ENCODE measurements at regions not wholly inside any gene's neighbourhood (a gene's known extent, or its start where the extent isn't known, plus 50 kb on each side); places are given as distances from the start of the nearest gene placed in this dataset.

DNA sequence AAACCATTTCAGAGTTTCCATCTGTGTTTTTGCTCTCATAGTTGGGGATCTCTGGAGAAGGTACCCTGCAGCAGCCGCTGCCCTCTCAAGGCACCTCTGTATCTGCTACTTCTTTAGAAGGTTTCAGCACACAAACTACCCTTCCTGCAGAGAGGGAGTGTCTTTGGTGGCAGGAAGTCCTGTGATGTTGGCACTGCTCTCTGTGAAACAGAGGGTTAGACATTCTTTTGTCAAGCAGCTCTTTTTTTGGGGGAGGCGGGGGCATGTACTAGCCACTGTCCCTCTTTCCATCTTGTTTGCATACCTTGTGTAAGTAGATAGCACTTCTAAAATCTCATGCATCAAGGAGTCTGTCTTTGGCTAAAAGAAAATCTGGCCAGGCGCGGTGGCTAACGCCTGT is 352.6 kb downstream of the BMP4 start:
- Histone ChIP-seq H3K4me1 (ENCODE audit: control insufficient read depth, insufficient read depth, low read length) (peaks cover 14% of the 10 kb centered on the region), H3K36me3 (ENCODE audit: control insufficient read depth, insufficient read depth, low read length) (no peaks in the 10 kb centered on the region), H3K27ac (ENCODE audit: low read depth, low read length) (no peak overlapping the region), H3K9me3 (ENCODE audit: control insufficient read depth, low read length) (no peaks in the 10 kb centered on the region), H3K4me3 (ENCODE audit: low read length) (no peak overlapping the region), H3K9ac (ENCODE audit: extremely low read depth, low read length, poor library complexity, severe bottlenecking) (no peak overlapping the region), H3K27me3 (ENCODE audit: control insufficient read depth, insufficient read depth, low read length, poor library complexity, severe bottlenecking) (no peaks in the 10 kb centered on the region)
- 96 to 97% methylated on average over 3 to 5 of the region's 5 CpGs for WGBS, 2 experiments (ENCODE audit: insufficient coverage in 1 of 2, insufficient read length in 1 of 2)
- no peak for TF ChIP-seq CTCF (conservative IDR thresholded peaks at IDR 0.05)
- no peaks in the 10 kb centered on the region for H3K27me3 Mint-ChIP-seq (ENCODE audit: insufficient read depth)
- H3K9me3 Mint-ChIP-seq = no peaks in the 10 kb centered on the region
- no peak overlapping the region for H3K4me3 Mint-ChIP-seq
- no peak overlapping the region for H3K27ac Mint-ChIP-seq
- H3K4me1 Mint-ChIP-seq = peaks cover 24% of the 10 kb centered on the region
- no peak for DNase-seq
- no peaks in the 10 kb centered on the region for H3K36me3 Mint-ChIP-seq (ENCODE audit: low read depth)

GRCh38 chr14:53601409-53601808 is 355.2 kb downstream of the BMP4 start:
- no peaks in the 10 kb centered on the region for H3K27me3 Mint-ChIP-seq (ENCODE audit: insufficient read depth)
- H3K4me3 ChIP-seq (ENCODE audit: low read length) = no peak overlapping the region
- no peak overlapping the region for H3K27ac ChIP-seq (ENCODE audit: low read depth, low read length)
- no peak overlapping the region for H3K27ac Mint-ChIP-seq
- no peak for TF ChIP-seq CTCF (conservative IDR thresholded peaks at IDR 0.05)
- H3K9ac ChIP-seq (ENCODE audit: extremely low read depth, low read length, poor library complexity, severe bottlenecking) = no peak overlapping the region
- H3K9me3 ChIP-seq (ENCODE audit: control insufficient read depth, low read length) = no peaks in the 10 kb centered on the region
- peaks cover 22% of the 10 kb centered on the region for H3K4me1 ChIP-seq (ENCODE audit: control insufficient read depth, insufficient read depth, low read length)
- no peak overlapping the region for H3K4me3 Mint-ChIP-seq
- peak; percentile 62 for DNase-seq
- H3K36me3 Mint-ChIP-seq (ENCODE audit: low read depth) = no peaks in the 10 kb centered on the region
- no peaks in the 10 kb centered on the region for H3K27me3 ChIP-seq (ENCODE audit: control insufficient read depth, insufficient read depth, low read length, poor library complexity, severe bottlenecking)
- peaks cover 27% of the 10 kb centered on the region for H3K4me1 Mint-ChIP-seq
- 91% methylated on average over 1 of the region's 1 CpG; no CpG with 5 or more reads in 1 of the 2 experiments for WGBS, 2 experiments (ENCODE audit: insufficient coverage in 1 of 2, insufficient read length in 1 of 2)
- no peaks in the 10 kb centered on the region for H3K36me3 ChIP-seq (ENCODE audit: control insufficient read depth, insufficient read depth, low read length)
- no peaks in the 10 kb centered on the region for H3K9me3 Mint-ChIP-seq

- Mint-ChIP-seq H3K27ac (peak overlapping the region; percentile 18), H3K4me1 (peaks cover 27% of the 10 kb centered on the region), H3K4me3 (no peak overlapping the region), H3K9me3 (peaks cover 6% of the 10 kb centered on the region), H3K27me3 (ENCODE audit: insufficient read depth) (no peaks in the 10 kb centered on the region), H3K36me3 (ENCODE audit: low read depth) (no peaks in the 10 kb centered on the region)
- H3K27me3 ChIP-seq (ENCODE audit: control insufficient read depth, insufficient read depth, low read length, poor library complexity, severe bottlenecking) = no peaks in the 10 kb centered on the region
- H3K4me1 ChIP-seq (ENCODE audit: control insufficient read depth, insufficient read depth, low read length) = peaks cover 22% of the 10 kb centered on the region
- H3K4me3 ChIP-seq (ENCODE audit: low read length) = peak overlapping the region; percentile 2
- no peaks in the 10 kb centered on the region for H3K36me3 ChIP-seq (ENCODE audit: control insufficient read depth, insufficient read depth, low read length)
- H3K9ac ChIP-seq (ENCODE audit: extremely low read depth, low read length, poor library complexity, severe bottlenecking) = no peak overlapping the region
- DNase-seq = no peak
- WGBS, 2 experiments (ENCODE audit: insufficient coverage in 1 of 2, insufficient read length in 1 of 2) = 77 to 85% methylated on average over 5 to 6 of the region's 6 CpGs
- no peaks in the 10 kb centered on the region for H3K9me3 ChIP-seq (ENCODE audit: control insufficient read depth, low read length)
- H3K27ac ChIP-seq (ENCODE audit: low read depth, low read length) = peak overlapping the region; percentile 71
- TF ChIP-seq CTCF (conservative IDR thresholded peaks at IDR 0.05) = no peak
These were observed 357.2 kb downstream of the BMP4 start for GRCh38 chr14:53599221-53599945.
